PC-9 (cell line): ENCODE measurements at regions not wholly inside any gene's neighbourhood (a gene's known extent, or its start where the extent isn't known, plus 50 kb on each side); places are given as distances from the start of the nearest gene placed in this dataset.

Source experiments
- CTCF ChIP-seq: fragments of 200-600 bp; sonication (generic); conservative IDR thresholded peaks from 2 replicates; pipeline ENCODE4 v1.6.1; 2017; ENCODE audit warnings: mixed run types, antibody characterized with exemption, mild to moderate bottlenecking, moderate library complexity
- EZH2 ChIP-seq: fragments of 200-600 bp; sonication (generic); IDR thresholded peaks from 2 replicates; pipeline ENCODE4 v1.8.0; 2017; ENCODE audit warnings: antibody characterized with exemption, low read depth

DNA sequence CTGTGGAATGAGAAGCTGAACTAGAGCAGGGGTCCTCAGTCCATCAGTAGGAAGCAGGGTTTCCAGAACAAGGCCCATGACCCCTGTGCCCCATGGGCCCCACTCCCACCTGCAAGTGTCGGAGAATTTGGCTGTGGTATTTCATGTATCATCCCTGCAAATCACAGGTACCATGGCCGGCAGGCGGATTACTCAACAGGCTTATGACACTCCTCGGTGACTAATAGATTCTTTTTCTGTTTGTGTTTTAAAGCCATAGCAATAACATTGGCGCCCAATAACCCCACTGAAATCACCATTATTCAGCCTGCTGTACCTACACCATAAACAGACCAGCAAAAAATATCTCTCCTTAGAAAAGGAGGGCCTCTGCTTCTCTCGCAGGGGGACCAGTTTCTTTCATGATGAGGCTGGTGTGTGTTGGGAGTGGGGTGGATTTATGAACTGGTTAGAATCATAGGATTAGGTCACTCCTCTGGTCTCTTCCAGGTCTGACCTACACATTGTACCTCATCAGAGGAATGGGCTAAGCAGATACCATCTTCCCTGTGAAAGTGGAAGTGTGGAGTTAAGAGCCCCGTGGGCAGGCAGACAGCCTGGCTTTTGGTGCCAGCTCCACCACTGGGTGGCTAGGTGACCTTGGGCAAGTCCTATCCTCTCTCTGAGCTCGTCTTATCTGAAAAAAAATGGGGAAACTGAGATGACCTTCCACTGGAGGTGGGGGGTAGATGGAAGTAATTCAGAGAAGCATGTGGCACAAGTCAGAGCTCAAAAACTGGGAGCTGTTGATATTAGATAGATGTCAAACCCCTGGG is 60.2 kb upstream of the WNT11 start:
- TF ChIP-seq CTCF (no peak), EZH2 (no peak)
